Endothelial cell of umbilical vein (primary cell): ENCODE measurements at regions not wholly inside any gene's neighbourhood (a gene's known extent, or its start where the extent isn't known, plus 50 kb on each side); places are given as distances from the start of the nearest gene placed in this dataset.

Experiments used
- BruUV-seq: library from RNA; stranded (reverse); fragments of 400-500 nt; replicated peaks from 2 replicates; lab custom pipeline; 2021; lab: Mats Ljungman, UMichigan
- CTCF ChIA-PET: fragments of 300-600, 350-600 bp; sonication (Branson Sonifier 250); formaldehyde crosslinking; loops from one replicate; lab custom pipeline; 2021; ENCODE audit warnings: antibody characterized with exemption, inconsistent platforms; lab: Charles Lee
- POLR2A ChIA-PET: fragments of 300-600, 350-600 bp; sonication (Branson Sonifier 250); formaldehyde crosslinking; loops from one replicate; lab custom pipeline; 2021; ENCODE audit warnings: antibody characterized with exemption, inconsistent platforms; lab: Charles Lee
- DNase-seq: peaks from one replicate; pipeline ENCODE4 v3.0.0-alpha.2; 2011; ENCODE audit warnings: low read depth, low spot score
- FAIRE-seq: peaks from 2 replicates; lab custom pipeline; 2011; peaks lifted over from hg19 to GRCh38; lab: Jason Lieb, UNC
- H2AFZ ChIP-seq: 2 replicates; pipeline ENCODE4 v1.6.0; 2012; ENCODE audit warnings: low read depth, low read length, control low read depth, inconsistent platforms
- H3K27ac ChIP-seq: 2 replicates; pipeline ENCODE4 v1.5.1; 2011; ENCODE audit warnings: low read depth, mild to moderate bottlenecking, control low read depth, low read length, moderate library complexity; ENCODE audit not compliant: insufficient read depth
- H3K27me3 ChIP-seq, 2 experiments: 2 replicates each; pipeline versions ENCODE4 v1.6.0 to v1.6.1; 2011; ENCODE audit warnings: low read length in 2 of 2, mixed read lengths in 1 of 2; ENCODE audit not compliant: control insufficient read depth in 2 of 2, insufficient read depth in 2 of 2
- H3K36me3 ChIP-seq, 2 experiments: 2 replicates in 1 of 2; 3 replicates in 1 of 2; pipeline ENCODE4 v1.5.1; 2011; ENCODE audit warnings: low read length in 2 of 2, mild to moderate bottlenecking in 1 of 2, moderate library complexity in 1 of 2; ENCODE audit not compliant: control insufficient read depth in 2 of 2, insufficient read depth in 2 of 2; ENCODE audit errors: extremely low read depth in 1 of 2
- H3K4me1 ChIP-seq: 3 replicates; pipeline ENCODE4 v1.5.1; 2011; ENCODE audit warnings: mild to moderate bottlenecking, low read length; ENCODE audit not compliant: control insufficient read depth, insufficient read depth; ENCODE audit errors: extremely low read depth
- H3K4me2 ChIP-seq: 2 replicates; pipeline ENCODE4 v1.6.1; 2011; ENCODE audit warnings: low read length, control low read depth, mixed read lengths; ENCODE audit not compliant: insufficient read depth
- H3K4me3 ChIP-seq, 3 experiments: fragments of 200-600 bp in 1 of 3; sonication (generic), shearing (Covaris generic) in 1 of 3; replicated peaks in 1 of 3; 2 replicates each; pipeline ENCODE4 v1.5.1; 2011 to 2016; ENCODE audit warnings: control low read depth in 3 of 3, low read length in 3 of 3, mild to moderate bottlenecking in 2 of 3, inconsistent platforms in 1 of 3, low read depth in 1 of 3, moderate library complexity in 1 of 3; ENCODE audit not compliant: insufficient read depth in 1 of 3
- H3K79me2 ChIP-seq: 2 replicates; pipeline ENCODE4 v1.6.0; 2012; ENCODE audit warnings: low read length, inconsistent platforms; ENCODE audit not compliant: control insufficient read depth, insufficient read depth
- H3K9ac ChIP-seq: replicated peaks from 2 replicates; pipeline ENCODE3; 2011; ENCODE audit warnings: low read length, control low read depth; ENCODE audit not compliant: insufficient read depth; ENCODE audit errors: extremely low read depth
- H3K9me1 ChIP-seq: replicated peaks from 3 replicates; pipeline ENCODE4 v1.6.0; 2011; ENCODE audit warnings: mild to moderate bottlenecking, low read length; ENCODE audit not compliant: control insufficient read depth, insufficient read depth; ENCODE audit errors: extremely low read depth
- H3K9me3 ChIP-seq: replicated peaks from 2 replicates; pipeline ENCODE4 v1.5.1; 2012; ENCODE audit warnings: low read length, inconsistent platforms; ENCODE audit not compliant: control insufficient read depth, insufficient read depth
- H4K20me1 ChIP-seq: replicated peaks from 2 replicates; pipeline ENCODE3; 2011; ENCODE audit warnings: mild to moderate bottlenecking, low read length; ENCODE audit not compliant: control insufficient read depth, insufficient read depth; ENCODE audit errors: extremely low read depth
- CTCF ChIP-seq, 2 donors: IDR thresholded peaks; 1 replicate in 1 of 2; 2 replicates in 1 of 2; pipeline ENCODE4 v1.5.1; 2011; ENCODE audit warnings: low read length in 2 of 2, mild to moderate bottlenecking in 2 of 2, moderate library complexity in 2 of 2, control low read depth in 1 of 2, inconsistent platforms in 1 of 2, low read depth in 1 of 2; ENCODE audit not compliant: insufficient read depth in 1 of 2; ENCODE audit errors: extremely low read depth in 1 of 2
- EZH2 ChIP-seq: IDR thresholded peaks from 2 replicates; pipeline ENCODE4 v1.6.1; 2012; ENCODE audit warnings: borderline replicate concordance, low read depth, mild to moderate bottlenecking, moderate library complexity, low read length, inconsistent platforms; ENCODE audit not compliant: severe bottlenecking
- GATA2 ChIP-seq: IDR thresholded peaks from 2 replicates; pipeline ENCODE4 v1.7.0; 2011; ENCODE audit warnings: low read depth, mild to moderate bottlenecking, moderate library complexity, mixed read lengths, low read length; ENCODE audit not compliant: insufficient read length, insufficient read depth
- MYC ChIP-seq: IDR thresholded peaks from one replicate; pipeline ENCODE4 v1.6.1; 2011; ENCODE audit warnings: mild to moderate bottlenecking, low read depth, low read length
- POLR2A ChIP-seq: IDR thresholded peaks from 2 replicates; pipeline ENCODE4 v1.6.1; 2012; ENCODE audit warnings: low read depth, mild to moderate bottlenecking, control low read depth, low read length
- dilution Hi-C: fragments of 300-500 bp; cut with MboI; formaldehyde crosslinking; loops from one replicate; pipeline ENCODE4 v1.15.0; 2019; ENCODE audit warnings: low sequenced_read_pairs; ENCODE audit not compliant: extremely low pct_ligation_motif_present
- intact Hi-C: fragments of 100-400 bp; cut with micrococcal nuclease; formaldehyde crosslinking; loops from one replicate; pipeline ENCODE4 v1.10.0; 2022

GRCh38 chr7:47664650-47665195, 82.8 kb upstream of the TNS3 start:
- DNase-seq (no peak), FAIRE-seq (no peak)
- H3K27ac ChIP-seq = no peak overlapping the region
- H3K9ac ChIP-seq = no peak overlapping the region
- H3K9me1 ChIP-seq = no peaks in the 10 kb centered on the region
- CTCF ChIA-PET = interaction anchor here (0.9 to 1.6 kb wide), 3 partner anchors 20 to 155 kb away, joined by 3 read pairs; no protein-coding TSS in a partner anchor
- no peaks in the 10 kb centered on the region for H3K4me1 ChIP-seq
- no peak overlapping the region for H3K4me2 ChIP-seq
- TF ChIP-seq MYC (no peak), GATA2 (no peak), CTCF (IDR thresholded peaks at IDR 0.05; ENCODE audit: extremely low read depth in 1 of 2, insufficient read depth in 1 of 2, low read depth in 1 of 2, low read length in 2 of 2) (no peak), POLR2A (no peak)
- dilution Hi-C loops = no loop called here
- H3K4me3 ChIP-seq = no peak overlapping the region
- no peak overlapping the region for H2AFZ ChIP-seq
- no TSS peak for BruUV-seq
- no peaks in the 10 kb centered on the region for H3K36me3 ChIP-seq
- H4K20me1 ChIP-seq = no peaks in the 10 kb centered on the region
- no peaks in the 10 kb centered on the region for H3K9me3 ChIP-seq
- POLR2A ChIA-PET = no interaction called here
- H3K27me3 ChIP-seq = no peaks in the 10 kb centered on the region
- H3K79me2 ChIP-seq = no peaks in the 10 kb centered on the region
- intact Hi-C loops = no loop called here

GRCh38 chr7:47663851-47664250, 81.9 kb upstream of the TNS3 start:
- BruUV-seq = no TSS peak
- Histone ChIP-seq H3K36me3 (no peaks in the 10 kb centered on the region), H3K9ac (no peak overlapping the region), H3K9me3 (no peaks in the 10 kb centered on the region), H3K27me3 (no peaks in the 10 kb centered on the region), H4K20me1 (no peaks in the 10 kb centered on the region), H3K79me2 (no peaks in the 10 kb centered on the region), H3K27ac (no peak overlapping the region), H3K4me1 (no peaks in the 10 kb centered on the region), H3K9me1 (no peaks in the 10 kb centered on the region), H3K4me3 (no peak overlapping the region), H2AFZ (no peak overlapping the region), H3K4me2 (no peak overlapping the region)
- FAIRE-seq (peak; percentile 38), DNase-seq (no peak)
- ChIA-PET CTCF (interaction anchor here (0.9 to 1.6 kb wide), 3 partner anchors 21 to 155 kb away, joined by 3 read pairs; no protein-coding TSS in a partner anchor), POLR2A (no interaction called here)
- intact Hi-C loops (no loop called here), dilution Hi-C loops (no loop called here)
- TF ChIP-seq EZH2 (no peak), GATA2 (no peak), POLR2A (no peak)
